ENCODE measurements at regions not wholly inside any gene's neighbourhood (a gene's known extent, or its start where the extent isn't known, plus 50 kb on each side); places are given as distances from the start of the nearest gene placed in this dataset.

DNA sequence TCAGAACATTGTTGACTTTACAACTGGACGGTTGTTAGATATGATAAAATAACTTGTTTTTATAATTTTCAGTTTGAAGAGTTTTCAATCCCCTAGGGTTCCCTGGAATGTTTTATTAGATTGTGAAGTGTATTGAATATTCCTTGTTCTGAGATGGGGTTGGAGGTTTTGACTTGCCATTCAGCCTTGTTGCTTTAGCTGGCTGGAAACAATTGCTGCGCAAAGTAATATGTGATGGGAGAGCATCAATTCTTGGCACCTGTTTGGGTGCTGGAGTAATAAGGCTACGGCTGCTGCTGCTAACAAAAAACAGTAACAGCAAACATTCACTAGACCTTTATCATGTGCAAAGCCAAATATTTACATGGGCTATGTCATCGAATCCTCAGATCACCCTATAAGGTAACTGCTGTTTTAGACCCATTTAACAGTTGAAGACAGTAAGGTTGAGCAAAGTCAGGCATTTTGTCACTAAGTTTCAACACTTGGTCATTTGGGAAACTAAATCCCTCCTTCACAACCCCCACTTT is 241.0 kb upstream of the TBX3 start:
- Histone ChIP-seq H3K9ac (ENCODE audit: low read length) (no peak overlapping the region), H3K79me2 (ENCODE audit: low read length) (no peaks in the 10 kb centered on the region), H3K36me3 (ENCODE audit: insufficient read depth, low read length) (no peaks in the 10 kb centered on the region), H3K27me3 (ENCODE audit: low read length) (no peaks in the 10 kb centered on the region), H3K9me2 (replicated peaks; ENCODE audit: insufficient read depth, low read length) (no peaks in the 10 kb centered on the region), H3K9me3 (ENCODE audit: low read length) (no peaks in the 10 kb centered on the region; the same call in 1 of the 2 replicates), H4K20me1 (ENCODE audit: insufficient read depth, low read depth, low read length) (no peaks in the 10 kb centered on the region), H3K27ac (ENCODE audit: low read length) (no peak overlapping the region), H3K4me2 (ENCODE audit: low read depth, low read length, poor library complexity, severe bottlenecking) (no peak overlapping the region), H3K4me1 (ENCODE audit: low read length) (no peaks in the 10 kb centered on the region), H3K4me3 (ENCODE audit: low read length) (no peak overlapping the region), H2AFZ (ENCODE audit: low read length) (no peak overlapping the region)
- no peak for DNase-seq

DNA sequence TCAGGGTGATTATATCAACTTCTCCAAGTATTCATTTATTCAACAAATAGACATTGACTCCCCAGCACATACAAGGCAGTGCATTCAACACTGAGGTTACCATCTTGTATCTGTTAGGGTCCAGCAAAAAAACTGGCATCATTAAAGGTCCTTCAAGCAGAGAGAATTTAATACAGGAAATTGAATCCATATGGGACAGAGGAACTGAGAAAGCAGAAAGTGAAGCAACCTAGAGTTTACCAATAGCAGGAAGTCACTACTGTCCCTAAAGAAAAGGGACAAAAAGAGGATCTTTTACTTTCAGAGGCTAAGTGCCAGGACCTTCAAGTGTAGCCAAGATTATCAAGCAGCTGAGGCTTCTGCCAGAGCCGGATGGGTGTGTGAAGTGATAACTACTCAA is 237.8 kb upstream of the TBX3 start:
- Histone ChIP-seq H3K4me1 (ENCODE audit: low read length) (no peaks in the 10 kb centered on the region), H4K20me1 (ENCODE audit: insufficient read depth, low read depth, low read length) (no peaks in the 10 kb centered on the region), H3K4me3 (ENCODE audit: low read length) (no peak overlapping the region), H3K36me3 (ENCODE audit: insufficient read depth, low read length) (no peaks in the 10 kb centered on the region), H3K9me2 (replicated peaks; ENCODE audit: insufficient read depth, low read length) (no peaks in the 10 kb centered on the region), H3K4me2 (ENCODE audit: low read depth, low read length, poor library complexity, severe bottlenecking) (no peak overlapping the region), H3K9ac (ENCODE audit: low read length) (no peak overlapping the region), H3K79me2 (ENCODE audit: low read length) (no peaks in the 10 kb centered on the region), H2AFZ (ENCODE audit: low read length) (no peak overlapping the region), H3K9me3 (ENCODE audit: low read length) (no peaks in the 10 kb centered on the region; the same call in 1 of the 2 replicates), H3K27ac (ENCODE audit: low read length) (no peak overlapping the region), H3K27me3 (ENCODE audit: low read length) (no peaks in the 10 kb centered on the region)
- no peak for DNase-seq

DNA sequence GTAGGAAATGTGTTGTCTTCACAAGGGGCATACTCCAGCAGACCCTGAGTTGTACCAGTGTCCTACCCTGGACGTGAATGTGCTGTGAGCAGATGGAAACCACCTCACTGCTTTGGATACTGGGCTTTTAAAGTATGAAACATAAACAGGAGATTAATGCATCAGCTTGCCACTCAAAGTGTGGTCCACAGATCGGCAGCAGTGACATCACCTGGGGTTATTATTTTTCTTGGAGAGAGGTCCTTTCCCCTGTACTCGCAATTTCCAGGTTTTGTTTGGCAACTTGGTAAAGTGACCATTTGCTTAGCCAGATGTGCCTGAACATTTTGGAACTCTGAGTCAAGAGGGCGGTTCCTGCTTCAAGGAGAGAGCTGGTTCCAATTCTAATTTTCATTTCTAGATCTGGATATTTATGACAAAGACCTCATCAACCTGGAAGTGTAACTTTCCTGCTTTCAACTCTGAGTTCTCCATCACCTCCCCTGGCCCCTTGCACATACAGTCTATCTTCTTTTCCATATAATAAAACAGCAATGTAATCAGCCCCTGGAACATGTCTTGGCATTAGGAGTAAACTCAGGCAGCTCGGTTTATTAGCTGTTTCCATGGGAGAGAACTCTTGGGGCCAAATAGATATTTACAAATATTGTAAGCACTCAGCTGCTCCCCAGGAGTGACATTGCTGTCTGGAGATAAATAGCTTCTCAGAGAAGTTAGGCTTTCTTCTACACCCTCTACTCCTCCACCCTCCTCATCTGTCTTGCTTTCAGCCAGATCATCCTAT is 237.0 kb upstream of the TBX3 start:
- Histone ChIP-seq H3K27ac (ENCODE audit: low read length) (no peak overlapping the region), H3K9ac (ENCODE audit: low read length) (no peak overlapping the region), H3K36me3 (ENCODE audit: insufficient read depth, low read length) (no peaks in the 10 kb centered on the region), H3K4me3 (ENCODE audit: low read length) (no peak overlapping the region), H3K9me2 (replicated peaks; ENCODE audit: insufficient read depth, low read length) (no peaks in the 10 kb centered on the region), H3K4me2 (ENCODE audit: low read depth, low read length, poor library complexity, severe bottlenecking) (no peak overlapping the region), H3K27me3 (ENCODE audit: low read length) (no peaks in the 10 kb centered on the region), H3K9me3 (ENCODE audit: low read length) (no peaks in the 10 kb centered on the region; the same call in 1 of the 2 replicates), H4K20me1 (ENCODE audit: insufficient read depth, low read depth, low read length) (no peaks in the 10 kb centered on the region), H3K4me1 (ENCODE audit: low read length) (no peaks in the 10 kb centered on the region), H2AFZ (ENCODE audit: low read length) (no peak overlapping the region), H3K79me2 (ENCODE audit: low read length) (no peaks in the 10 kb centered on the region)
- no peak for DNase-seq

DNA sequence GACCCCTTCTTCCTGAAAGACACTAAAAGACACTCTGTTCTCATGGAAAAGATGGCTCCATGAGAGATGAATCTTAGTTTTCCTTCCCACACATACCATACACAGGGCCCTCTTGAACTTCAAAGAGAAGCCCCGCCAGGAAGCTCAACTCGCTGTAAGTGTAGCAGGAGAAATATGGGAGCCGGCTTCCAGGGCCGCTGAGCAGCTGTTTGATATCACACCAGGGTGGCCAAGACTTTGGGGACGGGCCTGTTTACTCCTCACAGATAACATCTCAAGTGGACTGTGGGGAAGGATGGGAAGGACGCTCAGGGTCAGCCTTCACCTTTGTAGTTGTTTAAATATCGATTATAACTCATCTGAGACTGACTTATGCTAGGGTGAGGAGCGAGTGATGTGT is 235.5 kb upstream of the TBX3 start:
- no peaks in the 10 kb centered on the region for H3K36me3 ChIP-seq (ENCODE audit: insufficient read depth, low read length)
- H3K9me2 ChIP-seq (replicated peaks; ENCODE audit: insufficient read depth, low read length): no peaks in the 10 kb centered on the region
- H4K20me1 ChIP-seq (ENCODE audit: insufficient read depth, low read depth, low read length): no peaks in the 10 kb centered on the region
- H3K9ac ChIP-seq (ENCODE audit: low read length): no peak overlapping the region
- H3K4me1 ChIP-seq (ENCODE audit: low read length): no peaks in the 10 kb centered on the region
- no peaks in the 10 kb centered on the region for H3K9me3 ChIP-seq (ENCODE audit: low read length)
- no peak overlapping the region for H3K4me3 ChIP-seq (ENCODE audit: low read length)
- H3K27me3 ChIP-seq (ENCODE audit: low read length): no peaks in the 10 kb centered on the region
- H2AFZ ChIP-seq (ENCODE audit: low read length): no peak overlapping the region
- no peak for DNase-seq
- H3K27ac ChIP-seq (ENCODE audit: low read length): no peak overlapping the region
- no peak overlapping the region for H3K4me2 ChIP-seq (ENCODE audit: low read depth, low read length, poor library complexity, severe bottlenecking)
- no peaks in the 10 kb centered on the region for H3K79me2 ChIP-seq (ENCODE audit: low read length)

DNA sequence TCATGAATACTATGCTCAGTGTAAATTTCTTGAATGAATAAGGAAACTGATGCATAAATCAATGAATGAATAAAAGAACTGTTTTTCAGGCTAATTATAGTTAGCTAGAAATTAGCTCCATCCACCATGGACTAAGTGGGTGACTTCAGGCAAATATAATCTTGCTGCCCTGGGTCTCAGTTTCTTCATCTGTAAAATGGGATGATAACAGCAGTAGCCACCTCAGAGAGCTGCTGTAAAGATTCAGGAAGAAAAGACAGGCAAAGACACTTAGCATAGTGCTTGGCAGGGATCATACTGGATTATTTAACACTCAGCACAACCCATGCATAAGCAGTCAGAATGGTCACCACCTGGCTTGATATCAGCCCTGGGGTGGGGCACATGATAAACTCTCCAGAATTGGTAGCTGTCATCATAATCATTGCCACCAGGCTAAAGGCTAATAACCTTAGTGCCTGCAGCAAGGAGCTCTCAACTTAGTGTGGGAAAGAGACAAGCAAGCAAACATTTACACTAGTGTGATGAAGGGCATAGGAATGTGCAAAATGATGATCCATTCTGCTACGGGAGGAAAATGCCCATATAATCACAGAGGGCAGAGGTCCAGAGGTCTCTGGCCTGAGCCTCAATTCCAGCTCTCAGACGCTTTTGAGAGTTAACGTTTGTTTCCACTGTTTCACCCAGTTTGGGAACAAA is 234.7 kb upstream of the TBX3 start:
- Histone ChIP-seq H3K4me1 (ENCODE audit: low read length) (no peaks in the 10 kb centered on the region), H3K27ac (ENCODE audit: low read length) (no peak overlapping the region), H3K9ac (ENCODE audit: low read length) (no peak overlapping the region), H3K4me3 (ENCODE audit: low read length) (no peak overlapping the region), H3K27me3 (ENCODE audit: low read length) (no peaks in the 10 kb centered on the region), H3K79me2 (ENCODE audit: low read length) (no peaks in the 10 kb centered on the region), H2AFZ (ENCODE audit: low read length) (no peak overlapping the region), H4K20me1 (ENCODE audit: insufficient read depth, low read depth, low read length) (no peaks in the 10 kb centered on the region), H3K9me2 (replicated peaks; ENCODE audit: insufficient read depth, low read length) (no peaks in the 10 kb centered on the region), H3K9me3 (ENCODE audit: low read length) (no peaks in the 10 kb centered on the region), H3K4me2 (ENCODE audit: low read depth, low read length, poor library complexity, severe bottlenecking) (no peak overlapping the region), H3K36me3 (ENCODE audit: insufficient read depth, low read length) (no peaks in the 10 kb centered on the region)
- no peak for DNase-seq

DNA sequence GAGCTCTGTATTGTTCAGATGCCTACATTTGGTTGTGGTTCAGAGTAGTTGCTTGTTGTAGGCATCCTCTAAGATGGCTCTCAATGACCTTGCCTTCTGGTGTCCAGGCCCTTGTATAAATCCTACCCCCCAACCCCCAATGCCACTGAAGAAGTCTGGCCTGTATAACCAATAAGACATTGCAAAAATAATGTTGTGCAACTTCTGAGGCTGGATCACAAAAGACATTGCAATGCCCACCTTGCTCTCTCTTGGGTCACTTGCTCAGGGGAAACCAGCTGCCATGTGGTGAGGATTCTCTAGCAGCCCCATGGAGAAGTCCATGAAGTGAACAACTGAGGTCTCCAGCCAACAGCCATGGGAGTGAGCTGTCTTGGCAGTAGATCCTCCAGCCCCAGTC is 234.0 kb upstream of the TBX3 start:
- Histone ChIP-seq H3K27ac (ENCODE audit: low read length) (no peak overlapping the region), H3K4me3 (ENCODE audit: low read length) (no peak overlapping the region), H4K20me1 (ENCODE audit: insufficient read depth, low read depth, low read length) (no peaks in the 10 kb centered on the region), H2AFZ (ENCODE audit: low read length) (no peak overlapping the region), H3K4me2 (ENCODE audit: low read depth, low read length, poor library complexity, severe bottlenecking) (no peak overlapping the region), H3K4me1 (ENCODE audit: low read length) (no peaks in the 10 kb centered on the region), H3K36me3 (ENCODE audit: insufficient read depth, low read length) (no peaks in the 10 kb centered on the region), H3K27me3 (ENCODE audit: low read length) (no peaks in the 10 kb centered on the region), H3K9me2 (replicated peaks; ENCODE audit: insufficient read depth, low read length) (no peaks in the 10 kb centered on the region), H3K79me2 (ENCODE audit: low read length) (no peaks in the 10 kb centered on the region), H3K9ac (ENCODE audit: low read length) (no peak overlapping the region), H3K9me3 (ENCODE audit: low read length) (no peaks in the 10 kb centered on the region; the same call in 1 of the 2 replicates)
- DNase-seq: no peak

DNA sequence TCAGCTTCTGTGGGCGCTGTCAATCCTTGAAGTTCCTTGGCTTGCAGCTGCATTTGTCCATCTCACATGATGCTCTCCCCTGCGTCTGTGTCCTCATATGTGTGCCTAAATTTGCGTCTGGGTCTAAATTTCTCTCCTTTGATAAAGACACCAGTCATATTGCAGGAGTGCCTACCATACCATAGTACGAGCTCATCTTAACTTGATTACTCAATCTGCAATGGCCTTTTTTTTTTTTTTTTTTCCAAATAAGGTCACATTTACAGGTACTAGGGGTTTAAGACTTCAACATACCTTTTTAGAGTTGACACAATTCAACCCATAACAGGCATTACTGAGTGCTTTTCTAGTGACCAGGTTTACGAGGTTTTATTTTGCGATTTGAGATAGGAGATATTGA is 233.3 kb upstream of the TBX3 start:
- Histone ChIP-seq H3K4me3 (ENCODE audit: low read length) (no peak overlapping the region), H3K4me1 (ENCODE audit: low read length) (no peaks in the 10 kb centered on the region), H4K20me1 (ENCODE audit: insufficient read depth, low read depth, low read length) (no peaks in the 10 kb centered on the region), H3K9me3 (ENCODE audit: low read length) (no peaks in the 10 kb centered on the region; the same call in 1 of the 2 replicates), H3K36me3 (ENCODE audit: insufficient read depth, low read length) (no peaks in the 10 kb centered on the region), H3K79me2 (ENCODE audit: low read length) (no peaks in the 10 kb centered on the region), H2AFZ (ENCODE audit: low read length) (no peak overlapping the region), H3K9me2 (replicated peaks; ENCODE audit: insufficient read depth, low read length) (no peaks in the 10 kb centered on the region), H3K9ac (ENCODE audit: low read length) (no peak overlapping the region), H3K4me2 (ENCODE audit: low read depth, low read length, poor library complexity, severe bottlenecking) (no peak overlapping the region), H3K27me3 (ENCODE audit: low read length) (no peaks in the 10 kb centered on the region), H3K27ac (ENCODE audit: low read length) (no peak overlapping the region)
- no peak for DNase-seq

DNA sequence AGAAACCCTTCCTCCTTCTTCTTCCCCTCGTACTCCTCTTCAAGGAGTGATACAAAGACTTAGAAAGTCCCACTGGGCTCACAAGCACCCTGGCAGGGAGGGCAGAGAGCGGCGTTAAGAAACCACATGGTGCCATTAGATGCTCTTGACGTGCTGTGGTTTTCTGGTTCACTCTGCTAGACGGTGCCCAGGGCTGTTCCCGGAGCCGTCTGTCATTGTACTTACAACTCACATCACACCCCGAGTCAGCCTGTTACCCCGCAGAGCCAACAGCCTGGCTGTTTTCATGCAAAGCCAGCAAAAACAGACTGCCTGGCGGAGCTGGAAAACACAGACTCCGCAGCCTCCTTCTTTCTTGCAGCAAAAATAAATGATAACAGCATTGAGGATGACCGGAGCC is 232.6 kb upstream of the TBX3 start:
- no peaks in the 10 kb centered on the region for H3K79me2 ChIP-seq (ENCODE audit: low read length)
- H3K4me3 ChIP-seq (ENCODE audit: low read length): no peak overlapping the region
- no peaks in the 10 kb centered on the region for H3K27me3 ChIP-seq (ENCODE audit: low read length)
- no peaks in the 10 kb centered on the region; the same call in none of the 2 replicates for H3K9me3 ChIP-seq (ENCODE audit: low read length)
- DNase-seq: no peak
- no peak overlapping the region for H2AFZ ChIP-seq (ENCODE audit: low read length)
- no peaks in the 10 kb centered on the region for H3K36me3 ChIP-seq (ENCODE audit: insufficient read depth, low read length)
- H3K9me2 ChIP-seq (replicated peaks; ENCODE audit: insufficient read depth, low read length): no peaks in the 10 kb centered on the region
- H3K4me2 ChIP-seq (ENCODE audit: low read depth, low read length, poor library complexity, severe bottlenecking): no peak overlapping the region
- no peaks in the 10 kb centered on the region for H3K4me1 ChIP-seq (ENCODE audit: low read length)
- no peak overlapping the region for H3K27ac ChIP-seq (ENCODE audit: low read length)
- H3K9ac ChIP-seq (ENCODE audit: low read length): no peak overlapping the region
- H4K20me1 ChIP-seq (ENCODE audit: insufficient read depth, low read depth, low read length): no peaks in the 10 kb centered on the region

Data from Karpas-422 (cell line).